ENCODE measurements at regions not wholly inside any gene's neighbourhood (a gene's known extent, or its start where the extent isn't known, plus 50 kb on each side); places are given as distances from the start of the nearest gene placed in this dataset.

- no peak for DNase-seq (ENCODE audit: low read depth)
- Histone ChIP-seq H3K27me3 (ENCODE audit: control insufficient read depth, insufficient read depth, low read length) (no peaks in the 10 kb centered on the region), H3K4me3 (ENCODE audit: low read depth, low read length) (no peak overlapping the region), H3K36me3 (ENCODE audit: control insufficient read depth, insufficient read depth, low read length) (no peaks in the 10 kb centered on the region)
- no peak for TF ChIP-seq CTCF (IDR thresholded peaks at IDR 0.05; ENCODE audit: insufficient read depth, low read length, poor library complexity, severe bottlenecking)
These were observed 409.7 kb upstream of the PRMT6 start for GRCh38 chr1:106646816-106647215.

GRCh38 chr1:106651028-106651762, 405.3 kb upstream of the PRMT6 start:
- Histone ChIP-seq H3K27me3 (ENCODE audit: control insufficient read depth, insufficient read depth, low read length) (no peaks in the 10 kb centered on the region), H3K4me3 (ENCODE audit: low read depth, low read length) (no peak overlapping the region), H3K36me3 (ENCODE audit: control insufficient read depth, insufficient read depth, low read length) (no peaks in the 10 kb centered on the region)
- DNase-seq (ENCODE audit: low read depth): no peak
- no peak for TF ChIP-seq CTCF (IDR thresholded peaks at IDR 0.05; ENCODE audit: insufficient read depth, low read length, poor library complexity, severe bottlenecking)

- Histone ChIP-seq H3K36me3 (ENCODE audit: control insufficient read depth, insufficient read depth, low read length) (no peaks in the 10 kb centered on the region), H3K4me3 (ENCODE audit: low read depth, low read length) (no peak overlapping the region), H3K27me3 (ENCODE audit: control insufficient read depth, insufficient read depth, low read length) (no peaks in the 10 kb centered on the region)
- no peak for DNase-seq (ENCODE audit: low read depth)
- TF ChIP-seq CTCF (IDR thresholded peaks at IDR 0.05; ENCODE audit: insufficient read depth, low read length, poor library complexity, severe bottlenecking): no peak
These were observed 396.8 kb upstream of the PRMT6 start for GRCh38 chr1:106659490-106660244.

GRCh38 chr1:106675558-106675957, 380.9 kb upstream of the PRMT6 start:
- no peak overlapping the region for H3K4me3 ChIP-seq (ENCODE audit: low read depth, low read length)
- no peaks in the 10 kb centered on the region for H3K36me3 ChIP-seq (ENCODE audit: control insufficient read depth, insufficient read depth, low read length)
- no peak for DNase-seq (ENCODE audit: low read depth)
- no peaks in the 10 kb centered on the region for H3K27me3 ChIP-seq (ENCODE audit: control insufficient read depth, insufficient read depth, low read length)
- no peak for TF ChIP-seq CTCF (IDR thresholded peaks at IDR 0.05; ENCODE audit: insufficient read depth, low read length, poor library complexity, severe bottlenecking)

GRCh38 chr1:106676021-106676420, 380.5 kb upstream of the PRMT6 start:
- no peak overlapping the region for H3K4me3 ChIP-seq (ENCODE audit: low read depth, low read length)
- H3K27me3 ChIP-seq (ENCODE audit: control insufficient read depth, insufficient read depth, low read length): no peaks in the 10 kb centered on the region
- no peak for TF ChIP-seq CTCF (IDR thresholded peaks at IDR 0.05; ENCODE audit: insufficient read depth, low read length, poor library complexity, severe bottlenecking)
- H3K36me3 ChIP-seq (ENCODE audit: control insufficient read depth, insufficient read depth, low read length): no peaks in the 10 kb centered on the region
- no peak for DNase-seq (ENCODE audit: low read depth)
